SK-N-SH treated with all-trans-retinoic acid at 6 μM for 48 hours (cell line): ENCODE measurements at regions not wholly inside any gene's neighbourhood (a gene's known extent, or its start where the extent isn't known, plus 50 kb on each side); places are given as distances from the start of the nearest gene placed in this dataset.

ENCODE experiments used
- ARNTL ChIP-seq: fragments of 450-650 bp; formaldehyde crosslinking; IDR thresholded peaks from 2 replicates; pipeline ENCODE4 v1.5.0; 2020; ENCODE audit warnings: low read depth, mild to moderate bottlenecking, moderate library complexity, borderline replicate concordance
- ESRRG ChIP-seq: fragments of 250-450 bp; sonication (Bioruptor Pico); IDR thresholded peaks from 2 replicates; pipeline ENCODE4 v1.6.1; 2021; ENCODE audit warnings: mild to moderate bottlenecking
- ISL1 ChIP-seq: fragments of 250-450 bp; sonication (Bioruptor Pico); IDR thresholded peaks from 2 replicates; pipeline ENCODE4 v2.1.2; 2022; ENCODE audit warnings: mild to moderate bottlenecking, moderate library complexity
- OSR1 ChIP-seq: fragments of 250-450 bp; sonication (Bioruptor Pico); IDR thresholded peaks from 2 replicates; pipeline ENCODE4 v1.8.0; 2022; ENCODE audit warnings: moderate library complexity, mild to moderate bottlenecking, inconsistent platforms
- RARB ChIP-seq: fragments of 250-450 bp; sonication (Bioruptor Pico); IDR thresholded peaks from 2 replicates; pipeline ENCODE4 v1.8.0; 2021; ENCODE audit warnings: mild to moderate bottlenecking, moderate library complexity
- TOX ChIP-seq: fragments of 250-450 bp; sonication (Bioruptor Pico); IDR thresholded peaks from 2 replicates; pipeline ENCODE4 v1.8.0; 2021; ENCODE audit warnings: mild to moderate bottlenecking, moderate library complexity, borderline replicate concordance
- ZC3H10 ChIP-seq: fragments of 250-450 bp; sonication (Bioruptor Pico); IDR thresholded peaks from 2 replicates; pipeline ENCODE4 v1.5.1; 2021; ENCODE audit warnings: mild to moderate bottlenecking, moderate library complexity
- ZFP3 ChIP-seq: fragments of 250-450 bp; sonication (Bioruptor Pico); IDR thresholded peaks from 2 replicates; pipeline ENCODE4 v1.5.0; 2020; ENCODE audit warnings: mild to moderate bottlenecking, moderate library complexity
- ZNF70 ChIP-seq: fragments of 450-650 bp; formaldehyde crosslinking; IDR thresholded peaks from 2 replicates; pipeline ENCODE4 v1.5.0; 2020; ENCODE audit warnings: mild to moderate bottlenecking, moderate library complexity
- TF ChIP-seq, protein P1 (sequence below): fragments of 250-450 bp; sonication (Bioruptor Pico); IDR thresholded peaks from 2 replicates; pipeline ENCODE4 v1.5.1; 2020; ENCODE audit warnings: low read depth, mild to moderate bottlenecking, moderate library complexity
- TF ChIP-seq, protein P2 (sequence below): fragments of 250-450 bp; sonication (Bioruptor Pico); IDR thresholded peaks from 2 replicates; pipeline ENCODE4 v1.5.1; 2021; ENCODE audit warnings: mild to moderate bottlenecking, moderate library complexity
- TF ChIP-seq, protein P3 (sequence below): fragments of 250-450 bp; sonication (Bioruptor Pico); IDR thresholded peaks from 2 replicates; pipeline ENCODE4 v1.8.0; 2020; ENCODE audit warnings: mild to moderate bottlenecking, moderate library complexity, borderline replicate concordance
- TF ChIP-seq, protein P4 (sequence below): fragments of 250-450 bp; sonication (Bioruptor Pico); IDR thresholded peaks from 2 replicates; pipeline ENCODE4 v1.5.0; 2020; ENCODE audit warnings: mild to moderate bottlenecking, moderate library complexity

DNA sequence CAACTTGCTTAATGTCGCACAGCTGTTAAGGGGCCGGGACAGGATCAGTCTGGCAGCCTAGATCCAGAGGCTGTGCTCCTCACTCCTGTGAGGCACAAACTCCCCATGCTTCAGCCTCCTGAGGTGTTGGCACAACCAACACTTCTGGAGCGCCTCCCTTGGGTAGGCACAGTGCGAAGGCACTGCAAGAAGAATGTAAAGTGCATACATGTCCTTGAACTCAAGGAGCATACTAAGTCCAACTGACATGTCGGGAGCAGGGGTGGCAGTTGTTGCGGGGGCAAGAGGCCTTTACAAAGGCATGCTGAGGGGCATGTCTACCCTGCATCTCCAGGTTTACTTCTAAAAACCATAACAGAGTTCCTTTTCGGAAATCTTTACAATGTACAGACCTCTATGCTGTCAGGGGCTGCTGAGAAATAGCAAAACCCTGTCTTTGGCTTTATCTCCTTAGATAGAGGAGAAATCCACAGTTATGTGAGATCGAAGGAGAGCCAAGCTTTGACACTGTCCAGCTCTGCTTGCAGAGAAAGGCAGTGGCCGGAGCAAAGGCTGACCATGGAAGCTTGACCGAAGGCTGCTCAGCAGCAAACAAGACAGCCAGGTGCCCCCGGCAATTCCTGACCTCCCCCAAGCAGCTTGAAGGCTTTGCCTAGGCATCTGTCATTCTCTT is 93.9 kb downstream of the CDC7 start:
- TF ChIP-seq TOX (CRISPR knock-in tag) (no peak), ARNTL (CRISPR knock-in tag) (no peak), RARB (CRISPR knock-in tag) (no peak), ZFP3 (CRISPR knock-in tag) (no peak), ZC3H10 (CRISPR knock-in tag) (no peak), ESRRG (CRISPR knock-in tag) (no peak), ISL1 (no peak), OSR1 (CRISPR knock-in tag) (no peak), ZNF70 (CRISPR knock-in tag) (no peak)
- TF ChIP-seq, protein P1, sequence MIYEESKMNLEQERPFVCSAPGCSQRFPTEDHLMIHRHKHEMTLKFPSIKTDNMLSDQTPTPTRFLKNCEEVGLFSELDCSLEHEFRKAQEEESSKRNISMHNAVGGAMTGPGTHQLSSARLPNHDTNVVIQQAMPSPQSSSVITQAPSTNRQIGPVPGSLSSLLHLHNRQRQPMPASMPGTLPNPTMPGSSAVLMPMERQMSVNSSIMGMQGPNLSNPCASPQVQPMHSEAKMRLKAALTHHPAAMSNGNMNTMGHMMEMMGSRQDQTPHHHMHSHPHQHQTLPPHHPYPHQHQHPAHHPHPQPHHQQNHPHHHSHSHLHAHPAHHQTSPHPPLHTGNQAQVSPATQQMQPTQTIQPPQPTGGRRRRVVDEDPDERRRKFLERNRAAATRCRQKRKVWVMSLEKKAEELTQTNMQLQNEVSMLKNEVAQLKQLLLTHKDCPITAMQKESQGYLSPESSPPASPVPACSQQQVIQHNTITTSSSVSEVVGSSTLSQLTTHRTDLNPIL (CRISPR knock-in tag) = no peak
- TF ChIP-seq, protein P2, sequence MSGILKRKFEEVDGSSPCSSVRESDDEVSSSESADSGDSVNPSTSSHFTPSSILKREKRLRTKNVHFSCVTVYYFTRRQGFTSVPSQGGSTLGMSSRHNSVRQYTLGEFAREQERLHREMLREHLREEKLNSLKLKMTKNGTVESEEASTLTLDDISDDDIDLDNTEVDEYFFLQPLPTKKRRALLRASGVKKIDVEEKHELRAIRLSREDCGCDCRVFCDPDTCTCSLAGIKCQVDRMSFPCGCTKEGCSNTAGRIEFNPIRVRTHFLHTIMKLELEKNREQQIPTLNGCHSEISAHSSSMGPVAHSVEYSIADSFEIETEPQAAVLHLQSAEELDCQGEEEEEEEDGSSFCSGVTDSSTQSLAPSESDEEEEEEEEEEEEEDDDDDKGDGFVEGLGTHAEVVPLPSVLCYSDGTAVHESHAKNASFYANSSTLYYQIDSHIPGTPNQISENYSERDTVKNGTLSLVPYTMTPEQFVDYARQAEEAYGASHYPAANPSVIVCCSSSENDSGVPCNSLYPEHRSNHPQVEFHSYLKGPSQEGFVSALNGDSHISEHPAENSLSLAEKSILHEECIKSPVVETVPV (CRISPR knock-in tag) = no peak
- TF ChIP-seq, protein P3, sequence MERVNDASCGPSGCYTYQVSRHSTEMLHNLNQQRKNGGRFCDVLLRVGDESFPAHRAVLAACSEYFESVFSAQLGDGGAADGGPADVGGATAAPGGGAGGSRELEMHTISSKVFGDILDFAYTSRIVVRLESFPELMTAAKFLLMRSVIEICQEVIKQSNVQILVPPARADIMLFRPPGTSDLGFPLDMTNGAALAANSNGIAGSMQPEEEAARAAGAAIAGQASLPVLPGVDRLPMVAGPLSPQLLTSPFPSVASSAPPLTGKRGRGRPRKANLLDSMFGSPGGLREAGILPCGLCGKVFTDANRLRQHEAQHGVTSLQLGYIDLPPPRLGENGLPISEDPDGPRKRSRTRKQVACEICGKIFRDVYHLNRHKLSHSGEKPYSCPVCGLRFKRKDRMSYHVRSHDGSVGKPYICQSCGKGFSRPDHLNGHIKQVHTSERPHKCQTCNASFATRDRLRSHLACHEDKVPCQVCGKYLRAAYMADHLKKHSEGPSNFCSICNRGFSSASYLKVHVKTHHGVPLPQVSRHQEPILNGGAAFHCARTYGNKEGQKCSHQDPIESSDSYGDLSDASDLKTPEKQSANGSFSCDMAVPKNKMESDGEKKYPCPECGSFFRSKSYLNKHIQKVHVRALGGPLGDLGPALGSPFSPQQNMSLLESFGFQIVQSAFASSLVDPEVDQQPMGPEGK (CRISPR knock-in tag) = no peak
- TF ChIP-seq, protein P4, sequence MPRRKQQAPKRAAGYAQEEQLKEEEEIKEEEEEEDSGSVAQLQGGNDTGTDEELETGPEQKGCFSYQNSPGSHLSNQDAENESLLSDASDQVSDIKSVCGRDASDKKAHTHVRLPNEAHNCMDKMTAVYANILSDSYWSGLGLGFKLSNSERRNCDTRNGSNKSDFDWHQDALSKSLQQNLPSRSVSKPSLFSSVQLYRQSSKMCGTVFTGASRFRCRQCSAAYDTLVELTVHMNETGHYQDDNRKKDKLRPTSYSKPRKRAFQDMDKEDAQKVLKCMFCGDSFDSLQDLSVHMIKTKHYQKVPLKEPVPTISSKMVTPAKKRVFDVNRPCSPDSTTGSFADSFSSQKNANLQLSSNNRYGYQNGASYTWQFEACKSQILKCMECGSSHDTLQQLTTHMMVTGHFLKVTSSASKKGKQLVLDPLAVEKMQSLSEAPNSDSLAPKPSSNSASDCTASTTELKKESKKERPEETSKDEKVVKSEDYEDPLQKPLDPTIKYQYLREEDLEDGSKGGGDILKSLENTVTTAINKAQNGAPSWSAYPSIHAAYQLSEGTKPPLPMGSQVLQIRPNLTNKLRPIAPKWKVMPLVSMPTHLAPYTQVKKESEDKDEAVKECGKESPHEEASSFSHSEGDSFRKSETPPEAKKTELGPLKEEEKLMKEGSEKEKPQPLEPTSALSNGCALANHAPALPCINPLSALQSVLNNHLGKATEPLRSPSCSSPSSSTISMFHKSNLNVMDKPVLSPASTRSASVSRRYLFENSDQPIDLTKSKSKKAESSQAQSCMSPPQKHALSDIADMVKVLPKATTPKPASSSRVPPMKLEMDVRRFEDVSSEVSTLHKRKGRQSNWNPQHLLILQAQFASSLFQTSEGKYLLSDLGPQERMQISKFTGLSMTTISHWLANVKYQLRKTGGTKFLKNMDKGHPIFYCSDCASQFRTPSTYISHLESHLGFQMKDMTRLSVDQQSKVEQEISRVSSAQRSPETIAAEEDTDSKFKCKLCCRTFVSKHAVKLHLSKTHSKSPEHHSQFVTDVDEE (CRISPR knock-in tag) = no peak
